ENCODE measurements at regions not wholly inside any gene's neighbourhood (a gene's known extent, or its start where the extent isn't known, plus 50 kb on each side); places are given as distances from the start of the nearest gene placed in this dataset.

DNA sequence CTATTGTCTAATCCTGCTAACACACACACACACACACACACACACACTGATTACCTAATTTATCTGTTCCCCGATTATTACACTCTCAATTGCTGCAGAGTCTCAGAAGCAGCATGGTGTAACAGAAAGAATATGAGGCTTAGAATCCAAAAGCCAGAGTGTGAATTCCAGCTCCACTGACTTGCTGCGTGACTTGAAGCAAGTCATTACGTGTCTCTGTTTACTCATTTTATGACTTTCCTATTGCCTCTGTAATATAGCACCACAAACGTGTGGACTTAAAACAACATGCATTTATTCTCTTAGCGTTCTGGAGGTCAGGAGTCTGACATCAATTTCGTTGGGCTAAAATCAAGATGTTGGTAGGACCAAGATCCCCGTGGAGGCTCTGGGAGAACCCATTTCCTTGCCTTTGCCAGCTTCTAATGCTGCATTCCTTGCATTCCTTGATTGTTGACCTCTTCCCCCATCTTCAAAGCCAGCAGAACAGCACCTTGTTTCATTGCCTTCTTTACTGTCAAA is 55.9 kb upstream of the ATP5PO start:
- TF ChIP-seq POLR2A (IDR thresholded peaks at IDR 0.05), result no peak
- TF ChIP-seq, protein P1, sequence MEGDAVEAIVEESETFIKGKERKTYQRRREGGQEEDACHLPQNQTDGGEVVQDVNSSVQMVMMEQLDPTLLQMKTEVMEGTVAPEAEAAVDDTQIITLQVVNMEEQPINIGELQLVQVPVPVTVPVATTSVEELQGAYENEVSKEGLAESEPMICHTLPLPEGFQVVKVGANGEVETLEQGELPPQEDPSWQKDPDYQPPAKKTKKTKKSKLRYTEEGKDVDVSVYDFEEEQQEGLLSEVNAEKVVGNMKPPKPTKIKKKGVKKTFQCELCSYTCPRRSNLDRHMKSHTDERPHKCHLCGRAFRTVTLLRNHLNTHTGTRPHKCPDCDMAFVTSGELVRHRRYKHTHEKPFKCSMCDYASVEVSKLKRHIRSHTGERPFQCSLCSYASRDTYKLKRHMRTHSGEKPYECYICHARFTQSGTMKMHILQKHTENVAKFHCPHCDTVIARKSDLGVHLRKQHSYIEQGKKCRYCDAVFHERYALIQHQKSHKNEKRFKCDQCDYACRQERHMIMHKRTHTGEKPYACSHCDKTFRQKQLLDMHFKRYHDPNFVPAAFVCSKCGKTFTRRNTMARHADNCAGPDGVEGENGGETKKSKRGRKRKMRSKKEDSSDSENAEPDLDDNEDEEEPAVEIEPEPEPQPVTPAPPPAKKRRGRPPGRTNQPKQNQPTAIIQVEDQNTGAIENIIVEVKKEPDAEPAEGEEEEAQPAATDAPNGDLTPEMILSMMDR (IDR thresholded peaks at IDR 0.05), result no peak

Data from transverse colon (tissue), 3 donors.